ENCODE measurements at regions not wholly inside any gene's neighbourhood (a gene's known extent, or its start where the extent isn't known, plus 50 kb on each side); places are given as distances from the start of the nearest gene placed in this dataset.

GRCh38 chr18:72223733-72224132 lies 320.4 kb downstream of the CBLN2 start:
- TF ChIP-seq EZH2 (IDR thresholded peaks at IDR 0.05) (no peak), CTCF (IDR thresholded peaks at IDR 0.05) (no peak)
